GM12874 (cell line): ENCODE measurements at regions not wholly inside any gene's neighbourhood (a gene's known extent, or its start where the extent isn't known, plus 50 kb on each side); places are given as distances from the start of the nearest gene placed in this dataset.

Source experiments
- CTCF ChIP-seq: IDR thresholded peaks from 2 replicates; pipeline ENCODE4 v1.5.1; 2011; ENCODE audit warnings: low read depth, mild to moderate bottlenecking, control low read depth, low read length, moderate library complexity; ENCODE audit not compliant: insufficient read depth

- TF ChIP-seq CTCF: no peak
Observed at GRCh38 chr14:38838979-38839323, 264.1 kb downstream of the SEC23A start.

DNA sequence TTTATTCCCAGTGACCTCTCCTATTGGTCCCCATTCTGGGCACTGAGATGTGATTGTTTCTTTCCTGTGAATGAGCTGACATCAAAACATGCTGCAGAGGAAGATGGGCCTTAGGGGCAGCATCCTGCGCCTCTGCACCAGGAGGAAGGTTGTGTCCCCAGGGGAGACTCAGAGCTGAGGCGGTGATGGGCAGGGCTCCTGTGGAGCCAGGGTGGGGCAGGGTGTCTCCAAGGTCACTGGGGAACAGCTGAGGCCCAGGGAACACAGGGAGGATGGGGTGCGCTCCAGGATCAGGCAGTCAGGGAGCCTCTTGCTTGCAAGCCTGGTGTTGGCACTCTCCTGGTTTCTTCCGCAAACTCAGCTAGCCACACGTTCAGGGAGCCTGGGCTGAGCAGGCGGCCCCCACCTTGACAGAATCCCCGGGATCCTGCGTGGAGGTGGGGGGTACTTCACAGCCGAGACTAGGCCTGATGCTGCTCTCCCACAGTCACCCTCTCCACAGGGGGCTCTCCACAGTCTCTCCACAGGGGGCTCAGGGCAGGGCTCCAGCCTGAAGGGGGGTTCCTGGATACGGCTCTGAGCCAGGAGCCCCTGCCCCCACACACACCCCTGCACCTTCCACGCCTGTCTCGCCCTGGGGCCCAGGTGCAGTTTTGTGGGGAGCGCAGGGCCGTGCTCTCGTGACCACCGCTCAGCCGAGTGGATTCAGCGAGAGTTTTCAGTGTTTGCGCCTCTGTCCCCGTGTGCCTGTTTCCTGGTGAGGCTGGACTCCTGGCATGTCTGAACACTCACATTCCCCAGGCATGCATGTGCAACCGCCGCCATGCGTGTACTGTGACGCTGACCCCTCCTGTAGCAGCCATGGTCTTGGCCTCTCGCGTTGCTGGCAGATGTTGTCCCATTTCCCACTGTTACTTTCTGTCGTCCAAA lies 264.7 kb downstream of the SEC23A start:
- no peak for TF ChIP-seq CTCF

DNA sequence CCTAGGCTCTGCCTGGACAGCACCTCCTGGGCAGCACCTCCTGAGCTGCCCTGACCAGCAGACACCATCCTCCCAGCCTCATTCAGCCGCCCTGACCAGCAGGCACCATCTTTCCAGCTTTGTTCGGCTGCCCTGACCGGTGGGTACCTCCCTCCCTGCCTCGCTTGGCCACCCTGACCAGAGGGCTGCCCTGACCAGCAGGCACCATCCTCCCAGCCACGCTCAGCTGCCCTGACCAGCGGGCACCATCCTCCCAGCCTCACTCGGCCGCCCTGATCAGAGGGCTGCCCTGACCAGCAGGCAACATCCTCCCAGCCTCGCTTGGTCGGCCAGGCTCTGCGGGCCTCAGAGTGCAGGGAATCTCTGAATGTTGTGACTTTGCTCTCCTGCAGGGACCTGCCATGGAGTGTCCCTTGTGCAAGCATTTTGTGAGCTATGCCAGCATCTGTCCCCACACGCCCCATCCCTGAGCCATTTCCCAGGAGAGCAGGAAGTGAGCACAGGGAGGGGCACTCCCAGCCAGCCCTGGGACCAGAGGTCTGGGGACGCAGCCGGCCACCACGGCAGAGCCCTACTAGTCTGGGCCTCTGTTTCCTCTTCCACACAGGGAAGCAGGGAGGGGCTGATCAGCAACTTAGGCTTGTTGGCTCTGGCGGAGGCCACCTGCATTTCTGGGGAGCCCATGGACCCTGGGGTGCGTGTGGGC lies 265.5 kb downstream of the SEC23A start:
- no peak for TF ChIP-seq CTCF

- no peak for TF ChIP-seq CTCF
Observed at GRCh38 chr14:38836539-38836938, 266.5 kb downstream of the SEC23A start.

- no peak for TF ChIP-seq CTCF
Observed at GRCh38 chr14:38835874-38836273, 267.2 kb downstream of the SEC23A start.

- TF ChIP-seq CTCF: no peak
Observed at GRCh38 chr14:38828183-38828827, 274.7 kb downstream of the SEC23A start.

GRCh38 chr14:38824706-38825105 lies 278.3 kb downstream of the SEC23A start:
- TF ChIP-seq CTCF: no peak
